PC-3 (cell line): ENCODE measurements at regions not wholly inside any gene's neighbourhood (a gene's known extent, or its start where the extent isn't known, plus 50 kb on each side); places are given as distances from the start of the nearest gene placed in this dataset.

ENCODE experiments used
- ATAC-seq: fragments of 200-7000 bp; cut with Tn5 transposase; 2 replicates; pipeline ENCODE4 v1.9.1; 2020; ENCODE audit warnings: mild to moderate bottlenecking, moderate library complexity
- BruUV-seq: library from RNA; stranded (reverse); fragments of 400-500 nt; replicated peaks from 2 replicates; lab custom pipeline; 2021; lab: Mats Ljungman, UMichigan
- CTCF ChIA-PET: fragments of 300-600 bp; sonication (Branson Sonifier 250); formaldehyde crosslinking; loops from one replicate; lab custom pipeline; 2022; ENCODE audit warnings: antibody characterized with exemption; lab: Charles Lee
- POLR2A ChIA-PET: fragments of 300-600 bp; sonication (Branson Sonifier 250); formaldehyde crosslinking; loops from one replicate; lab custom pipeline; 2022; ENCODE audit warnings: antibody characterized with exemption; ENCODE audit not compliant: unreplicated experiment; lab: Charles Lee
- DNase-seq: peaks from one replicate; pipeline ENCODE4 v3.0.0-alpha.2; 2015
- H2AFZ ChIP-seq: fragments of 300-600 bp; sonication (generic); 2 replicates; pipeline ENCODE4 v1.6.0; 2016; ENCODE audit warnings: antibody characterized with exemption, low read length
- H3F3A ChIP-seq: fragments of 300-600 bp; sonication (generic); one replicate; pipeline ENCODE4 v1.6.0; 2017; ENCODE audit warnings: antibody characterized with exemption, low read length, control low read depth, mild to moderate bottlenecking; ENCODE audit not compliant: unreplicated experiment
- H3K27ac ChIP-seq: fragments of 300-600 bp; sonication (generic); 2 replicates; pipeline ENCODE4 v1.5.1; 2016; ENCODE audit warnings: mild to moderate bottlenecking, low read length
- H3K27me3 ChIP-seq: fragments of 300-600 bp; sonication (generic); 2 replicates; pipeline ENCODE4 v1.6.1; 2016; ENCODE audit warnings: low read length, mixed read lengths
- H3K36me3 ChIP-seq: fragments of 300-600 bp; sonication (generic); 2 replicates; pipeline ENCODE4 v1.6.1; 2016; ENCODE audit warnings: low read depth, mixed run types, low read length, mixed read lengths
- H3K4me1 ChIP-seq: fragments of 300-600 bp; sonication (generic); 2 replicates; pipeline ENCODE4 v1.5.1; 2016; ENCODE audit warnings: low read length; ENCODE audit not compliant: insufficient read depth
- H3K4me2 ChIP-seq: fragments of 300-600 bp; sonication (generic); 2 replicates; pipeline ENCODE4 v1.6.0; 2016; ENCODE audit warnings: low read length
- H3K4me3 ChIP-seq: fragments of 300-600 bp; sonication (generic); 2 replicates; pipeline ENCODE4 v1.5.1; 2016; ENCODE audit warnings: mild to moderate bottlenecking, low read length, mixed read lengths
- H3K79me2 ChIP-seq: fragments of 300-600 bp; sonication (generic); 2 replicates; pipeline ENCODE4 v1.6.1; 2017; ENCODE audit warnings: low read length, mixed read lengths
- H3K9ac ChIP-seq: fragments of 300-600 bp; sonication (generic); 2 replicates; pipeline ENCODE4 v1.6.0; 2016; ENCODE audit warnings: mild to moderate bottlenecking, low read length
- H3K9me2 ChIP-seq: fragments of 300-600 bp; sonication (generic); replicated peaks from 2 replicates; pipeline ENCODE4 v1.6.1; 2016; ENCODE audit warnings: mixed run types, low read length, mixed read lengths
- H3K9me3 ChIP-seq: fragments of 300-600 bp; sonication (generic); 2 replicates; pipeline ENCODE4 v1.6.1; 2016; ENCODE audit warnings: low read length, mixed read lengths
- H4K20me1 ChIP-seq: fragments of 300-600 bp; sonication (generic); 2 replicates; pipeline ENCODE4 v1.6.1; 2016; ENCODE audit warnings: low read length, mixed read lengths
- CTCF ChIP-seq: fragments of 300-600 bp; sonication (generic); conservative IDR thresholded peaks from 2 replicates; pipeline ENCODE4 v1.5.1; 2017; ENCODE audit warnings: antibody characterized with exemption, low read depth, mild to moderate bottlenecking, low read length
- EZH2 ChIP-seq: fragments of 300-600 bp; sonication (generic); IDR thresholded peaks from one replicate; pipeline ENCODE4 v1.6.1; 2017; ENCODE audit warnings: antibody characterized with exemption, mild to moderate bottlenecking, low read length; ENCODE audit not compliant: unreplicated experiment
- EZH2phosphoT487 ChIP-seq: fragments of 300-600 bp; sonication (generic); IDR thresholded peaks from 2 replicates; pipeline ENCODE4 v1.6.1; 2018; ENCODE audit warnings: mild to moderate bottlenecking, antibody characterized with exemption, low read length, borderline replicate concordance
- intact Hi-C: fragments of 100-400 bp; cut with micrococcal nuclease; formaldehyde crosslinking; loops from 2 replicates; pipeline ENCODE4 v1.9.0; 2023

- Histone ChIP-seq H3K36me3 (no peaks in the 10 kb centered on the region), H3K27ac (no peak overlapping the region), H3K4me2 (no peak overlapping the region), H3K9ac (no peak overlapping the region), H4K20me1 (no peaks in the 10 kb centered on the region), H3K79me2 (no peaks in the 10 kb centered on the region), H3F3A (no peaks in the 10 kb centered on the region), H3K4me3 (no peak overlapping the region), H2AFZ (no peak overlapping the region), H3K27me3 (no peaks in the 10 kb centered on the region), H3K9me3 (no peaks in the 10 kb centered on the region), H3K4me1 (no peaks in the 10 kb centered on the region), H3K9me2 (no peaks in the 10 kb centered on the region)
- ATAC-seq (no peak), DNase-seq (no peak)
- ChIA-PET CTCF (no interaction called here), POLR2A (no interaction called here)
- BruUV-seq, result no TSS peak
- intact Hi-C loops, result loop anchor here (10.0 kb wide), 1 partner anchor 120 kb away; no protein-coding TSS in a partner anchor
- TF ChIP-seq EZH2 (no peak), EZH2phosphoT487 (no peak), CTCF (no peak)
These were observed 341.0 kb downstream of the PRR16 start for GRCh38 chr5:120805131-120805530.

GRCh38 chr5:120806202-120806601, 342.1 kb downstream of the PRR16 start:
- intact Hi-C loops, result loop anchor here (10.0 kb wide), 1 partner anchor 121 kb away; no protein-coding TSS in a partner anchor
- POLR2A ChIA-PET, result no interaction called here
- CTCF ChIA-PET, result no interaction called here
- Histone ChIP-seq H3K4me3 (no peak overlapping the region), H3K9me3 (no peaks in the 10 kb centered on the region), H3K9me2 (no peaks in the 10 kb centered on the region), H3K9ac (no peak overlapping the region), H3K36me3 (no peaks in the 10 kb centered on the region), H3K4me1 (no peaks in the 10 kb centered on the region), H3K27me3 (no peaks in the 10 kb centered on the region), H3K4me2 (no peak overlapping the region), H4K20me1 (no peaks in the 10 kb centered on the region), H3K27ac (no peak overlapping the region), H3K79me2 (no peaks in the 10 kb centered on the region), H2AFZ (no peak overlapping the region), H3F3A (no peaks in the 10 kb centered on the region)
- DNase-seq, result no peak
- BruUV-seq, result no TSS peak
- no peak for ATAC-seq
- TF ChIP-seq EZH2phosphoT487 (no peak), EZH2 (no peak), CTCF (no peak)

GRCh38 chr5:120808135-120808534, 344.0 kb downstream of the PRR16 start:
- H3K79me2 ChIP-seq, result no peaks in the 10 kb centered on the region
- no peaks in the 10 kb centered on the region for H3K27me3 ChIP-seq
- H3F3A ChIP-seq, result no peaks in the 10 kb centered on the region
- no TSS peak for BruUV-seq
- no peaks in the 10 kb centered on the region for H3K9me3 ChIP-seq
- H3K4me1 ChIP-seq, result no peaks in the 10 kb centered on the region
- ATAC-seq (no peak), DNase-seq (no peak)
- intact Hi-C loops, result loop anchor here (10.0 kb wide), 1 partner anchor 123 kb away; no protein-coding TSS in a partner anchor
- H3K9me2 ChIP-seq, result no peaks in the 10 kb centered on the region
- no peak overlapping the region for H3K4me3 ChIP-seq
- POLR2A ChIA-PET, result no interaction called here
- no peak overlapping the region for H3K9ac ChIP-seq
- no peaks in the 10 kb centered on the region for H3K36me3 ChIP-seq
- TF ChIP-seq CTCF (no peak), EZH2 (no peak), EZH2phosphoT487 (no peak)
- no peak overlapping the region for H3K27ac ChIP-seq
- no peaks in the 10 kb centered on the region for H4K20me1 ChIP-seq
- CTCF ChIA-PET, result no interaction called here
- H3K4me2 ChIP-seq, result no peak overlapping the region
- no peak overlapping the region for H2AFZ ChIP-seq
